Smooth muscle cell (in vitro differentiated cells): ENCODE measurements at regions not wholly inside any gene's neighbourhood (a gene's known extent, or its start where the extent isn't known, plus 50 kb on each side); places are given as distances from the start of the nearest gene placed in this dataset.

Experiments used
- DNase-seq: peaks from one replicate; lab custom pipeline; 2025; ENCODE audit not compliant: unreplicated experiment; lab: John Stamatoyannopoulos, UW
- H2AFZ ChIP-seq: fragments of 200-600 bp; sonication (generic); 2 replicates; pipeline ENCODE4 v1.6.0; 2016; ENCODE audit warnings: antibody characterized with exemption, low read depth, mild to moderate bottlenecking
- H3F3A ChIP-seq: fragments of 200-600 bp; sonication (generic); 2 replicates; pipeline ENCODE4 v1.6.0; 2017; ENCODE audit warnings: antibody characterized with exemption, low read depth
- H3K27ac ChIP-seq: fragments of 200-600 bp; sonication (generic); 2 replicates; pipeline ENCODE4 v1.5.1; 2016; ENCODE audit warnings: low read depth, mild to moderate bottlenecking
- H3K27me3 ChIP-seq: fragments of 200-600 bp; sonication (generic); 2 replicates; pipeline ENCODE4 v1.6.1; 2016; ENCODE audit warnings: low read depth, mild to moderate bottlenecking
- H3K36me3 ChIP-seq: fragments of 200-600 bp; sonication (generic); 2 replicates; pipeline ENCODE4 v1.5.1; 2016; ENCODE audit warnings: low read depth
- H3K4me1 ChIP-seq: fragments of 200-600 bp; sonication (generic); 2 replicates; pipeline ENCODE4 v1.5.1; 2016; ENCODE audit warnings: low read depth
- H3K4me2 ChIP-seq: fragments of 200-600 bp; sonication (generic); 2 replicates; pipeline ENCODE4 v1.6.0; 2016; ENCODE audit warnings: mild to moderate bottlenecking
- H3K4me3 ChIP-seq: fragments of 200-600 bp; sonication (generic); 2 replicates; pipeline ENCODE4 v1.5.1; 2016; ENCODE audit warnings: mild to moderate bottlenecking
- H3K79me2 ChIP-seq: fragments of 200-600 bp; sonication (generic); 2 replicates; pipeline ENCODE4 v1.6.0; 2016; ENCODE audit warnings: low read depth, mild to moderate bottlenecking
- H3K9ac ChIP-seq: fragments of 200-600 bp; sonication (generic); 2 replicates; pipeline ENCODE4 v1.6.0; 2016; ENCODE audit warnings: low read depth
- H3K9me3 ChIP-seq: fragments of 200-600 bp; sonication (generic); replicated peaks from 2 replicates; pipeline ENCODE4 v1.5.1; 2016; ENCODE audit warnings: low read depth
- H4K20me1 ChIP-seq: fragments of 200-600 bp; sonication (generic); 2 replicates; pipeline ENCODE4 v1.6.0; 2016; ENCODE audit warnings: low read depth
- CTCF ChIP-seq: fragments of 200-600 bp; sonication (generic); IDR thresholded peaks from 2 replicates; pipeline ENCODE4 v1.5.1; 2017; ENCODE audit warnings: borderline replicate concordance, mild to moderate bottlenecking, antibody characterized with exemption; ENCODE audit not compliant: insufficient read depth, poor library complexity, severe bottlenecking
- WGBS: methylation state at CpG from one replicate; pipeline ENCODE4 v1.1.7; 2016; ENCODE audit warnings: low lambda C conversion rate; 5-methylcytosine and 5-hydroxymethylcytosine counted together

GRCh38 chr3:178193846-178194245 is 342.4 kb upstream of the KCNMB2 start:
- Histone ChIP-seq H3K79me2 (no peaks in the 10 kb centered on the region), H3K27ac (no peak overlapping the region), H3K4me1 (no peaks in the 10 kb centered on the region), H3K36me3 (no peaks in the 10 kb centered on the region), H4K20me1 (no peaks in the 10 kb centered on the region), H3K4me2 (no peak overlapping the region), H3F3A (no peaks in the 10 kb centered on the region), H3K27me3 (no peaks in the 10 kb centered on the region), H3K9ac (no peak overlapping the region), H2AFZ (no peak overlapping the region), H3K9me3 (no peaks in the 10 kb centered on the region), H3K4me3 (no peak overlapping the region)
- WGBS: 76% methylated on average over 1 of the region's 1 CpG
- no peak for DNase-seq
- no peak for TF ChIP-seq CTCF

GRCh38 chr3:178194539-178194938 is 341.7 kb upstream of the KCNMB2 start:
- Histone ChIP-seq H3K36me3 (no peaks in the 10 kb centered on the region), H3K9ac (no peak overlapping the region), H3K79me2 (no peaks in the 10 kb centered on the region), H2AFZ (no peak overlapping the region), H3F3A (no peaks in the 10 kb centered on the region), H3K4me3 (no peak overlapping the region), H3K9me3 (no peaks in the 10 kb centered on the region), H3K4me2 (no peak overlapping the region), H4K20me1 (no peaks in the 10 kb centered on the region), H3K27ac (no peak overlapping the region), H3K4me1 (no peaks in the 10 kb centered on the region), H3K27me3 (no peaks in the 10 kb centered on the region)
- no peak for TF ChIP-seq CTCF
- no peak for DNase-seq
- 85% methylated on average over 4 of the region's 4 CpGs for WGBS

- DNase-seq: no peak
- Histone ChIP-seq H3K27me3 (no peaks in the 10 kb centered on the region), H4K20me1 (no peaks in the 10 kb centered on the region), H3K79me2 (no peaks in the 10 kb centered on the region), H3F3A (no peaks in the 10 kb centered on the region), H3K9ac (no peak overlapping the region), H3K36me3 (no peaks in the 10 kb centered on the region), H3K4me3 (no peak overlapping the region), H3K27ac (peak overlapping the region; percentile 50), H3K4me1 (no peaks in the 10 kb centered on the region), H3K9me3 (no peaks in the 10 kb centered on the region), H3K4me2 (no peak overlapping the region), H2AFZ (peak overlapping the region; percentile 1)
- no peak for TF ChIP-seq CTCF
- 65% methylated on average over 2 of the region's 2 CpGs for WGBS
Observed at GRCh38 chr3:178195824-178196223, 340.4 kb upstream of the KCNMB2 start.

- Histone ChIP-seq H2AFZ (no peak overlapping the region), H3K27me3 (no peaks in the 10 kb centered on the region)
- DNase-seq: no peak
Observed at GRCh38 chr3:178198329-178198728, 337.9 kb upstream of the KCNMB2 start.

More at GRCh38 chr3:178198329-178198728, 337.9 kb upstream of the KCNMB2 start:
- H3F3A ChIP-seq: no peaks in the 10 kb centered on the region
- H3K4me3 ChIP-seq: no peak overlapping the region
- H3K4me1 ChIP-seq: peaks cover 4% of the 10 kb centered on the region
- H3K9me3 ChIP-seq: no peaks in the 10 kb centered on the region
- no peaks in the 10 kb centered on the region for H4K20me1 ChIP-seq
- no peak overlapping the region for H3K27ac ChIP-seq
- no peaks in the 10 kb centered on the region for H3K36me3 ChIP-seq
- 21% methylated on average over 1 of the region's 1 CpG for WGBS
- no peak for TF ChIP-seq CTCF
- H3K9ac ChIP-seq: no peak overlapping the region
- H3K79me2 ChIP-seq: no peaks in the 10 kb centered on the region
- H3K4me2 ChIP-seq: no peak overlapping the region
